T follicular helper cell (primary cell): ENCODE measurements at regions not wholly inside any gene's neighbourhood (a gene's known extent, or its start where the extent isn't known, plus 50 kb on each side); places are given as distances from the start of the nearest gene placed in this dataset.
"Not testable (repeated sequence)": the region's sequence is repeated elsewhere in the genome, so short reads cannot be mapped to it uniquely, and the experiment has no call there.

Experiments used
- DNase-seq: peaks from one replicate; pipeline ENCODE4 v3.0.0-alpha.2; 2020; ENCODE audit warnings: low read depth

GRCh38 chr6:102910701-102911139, 1517.2 kb downstream of the GRIK2 start:
- not testable (repeated sequence) for DNase-seq

- DNase-seq: no peak
Measured at GRCh38 chr6:102907181-102907580, 1513.7 kb downstream of the GRIK2 start.

GRCh38 chr6:102902471-102902870, 1509.0 kb downstream of the GRIK2 start:
- DNase-seq: no peak

- DNase-seq: no peak
Measured at GRCh38 chr6:102895683-102896082, 1502.2 kb downstream of the GRIK2 start.

- DNase-seq: no peak
Measured at GRCh38 chr6:102885165-102885564, 1491.7 kb downstream of the GRIK2 start.

GRCh38 chr6:102853249-102853955, 1459.9 kb downstream of the GRIK2 start:
- no peak for DNase-seq

GRCh38 chr6:102848796-102849195, 1455.3 kb downstream of the GRIK2 start:
- DNase-seq: no peak

GRCh38 chr6:102848210-102848609, 1454.7 kb downstream of the GRIK2 start:
- no peak for DNase-seq

GRCh38 chr6:102841060-102841459, 1447.6 kb downstream of the GRIK2 start:
- no peak for DNase-seq

GRCh38 chr6:102832021-102832420, 1438.5 kb downstream of the GRIK2 start:
- DNase-seq: no peak

GRCh38 chr6:102820098-102820497, 1426.6 kb downstream of the GRIK2 start:
- DNase-seq: no peak

GRCh38 chr6:102815207-102815606, 1421.7 kb downstream of the GRIK2 start:
- no peak for DNase-seq

- DNase-seq: no peak
Measured at GRCh38 chr6:102813489-102814275, 1420.2 kb downstream of the GRIK2 start.

GRCh38 chr6:102812242-102812641, 1418.7 kb downstream of the GRIK2 start:
- no peak for DNase-seq

- DNase-seq: not testable (repeated sequence)
Measured at GRCh38 chr6:102808944-102809505, 1415.5 kb downstream of the GRIK2 start.

GRCh38 chr6:102799051-102799450, 1405.5 kb downstream of the GRIK2 start:
- DNase-seq: no peak

- DNase-seq: no peak
Measured at GRCh38 chr6:102798636-102799035, 1405.1 kb downstream of the GRIK2 start.

GRCh38 chr6:102793752-102794151, 1400.2 kb downstream of the GRIK2 start:
- DNase-seq: no peak

- DNase-seq: no peak
Measured at GRCh38 chr6:102774326-102774725, 1380.8 kb downstream of the GRIK2 start.

- DNase-seq: no peak
Measured at GRCh38 chr6:102773636-102774035, 1380.1 kb downstream of the GRIK2 start.

- no peak for DNase-seq
Measured at GRCh38 chr6:102766963-102767362, 1373.5 kb downstream of the GRIK2 start.

- no peak for DNase-seq
Measured at GRCh38 chr6:102764317-102764716, 1370.8 kb downstream of the GRIK2 start.

GRCh38 chr6:102763891-102764290, 1370.4 kb downstream of the GRIK2 start:
- no peak for DNase-seq
